CD4-positive, alpha-beta T cell (primary cell): ENCODE measurements at regions not wholly inside any gene's neighbourhood (a gene's known extent, or its start where the extent isn't known, plus 50 kb on each side); places are given as distances from the start of the nearest gene placed in this dataset.

Experiments used
- ATAC-seq: fragments of 200-7000 bp; cut with Tn5 transposase; one replicate; pipeline ENCODE4 v1.10.0; 2022; ENCODE audit warnings: mild to moderate bottlenecking; ENCODE audit not compliant: poor library complexity
- CTCF ChIA-PET: fragments of 350-600 bp; sonication (Branson Sonifier 250); formaldehyde crosslinking; loops from one replicate; lab custom pipeline; 2021; ENCODE audit warnings: antibody characterized with exemption, inconsistent platforms; lab: Charles Lee
- POLR2A ChIA-PET: fragments of 350-600 bp; sonication (Branson Sonifier 250); formaldehyde crosslinking; loops from one replicate; lab custom pipeline; 2021; ENCODE audit warnings: antibody characterized with exemption, inconsistent platforms; lab: Charles Lee
- DNase-seq, 14 experiments: peaks; one replicate each; pipeline ENCODE4 v3.0.0-alpha.2; 2013 to 2020; ENCODE audit warnings: mixed read lengths in 2 of 14
- H3K27ac ChIP-seq, 2 donors: one replicate each; pipeline versions ENCODE4 v1.5.1 to v1.7.0; 2013; ENCODE audit warnings: low read length in 2 of 2, low read depth in 1 of 2, mild to moderate bottlenecking in 1 of 2
- H3K27me3 ChIP-seq, 2 experiments: 1 replicate in 1 of 2; 2 replicates in 1 of 2; pipeline versions ENCODE4 v1.6.1 to v1.7.0; 2013; ENCODE audit warnings: low read length in 2 of 2, control low read depth in 1 of 2, mild to moderate bottlenecking in 1 of 2, moderate library complexity in 1 of 2; ENCODE audit not compliant: insufficient read depth in 2 of 2, control insufficient read depth in 1 of 2
- H3K36me3 ChIP-seq: one replicate; pipeline ENCODE4 v1.6.1; 2013; ENCODE audit warnings: low read length, control low read depth; ENCODE audit not compliant: insufficient read depth
- H3K4me1 ChIP-seq: one replicate; pipeline ENCODE4 v1.6.1; 2013; ENCODE audit warnings: low read length, control low read depth; ENCODE audit not compliant: insufficient read depth
- H3K4me3 ChIP-seq: one replicate; pipeline ENCODE4 v1.5.1; 2013; ENCODE audit warnings: mild to moderate bottlenecking, low read length, moderate library complexity
- H3K9me3 ChIP-seq, 2 experiments: 1 replicate in 1 of 2; 2 replicates in 1 of 2; pipeline versions ENCODE4 v1.6.1 to v1.7.0; 2013; ENCODE audit warnings: low read length in 2 of 2, mild to moderate bottlenecking in 2 of 2, control low read depth in 1 of 2, moderate library complexity in 1 of 2; ENCODE audit not compliant: control insufficient read depth in 1 of 2, insufficient read depth in 1 of 2
- H3K27ac Mint-ChIP-seq: one replicate; pipeline ENCODE4 v1.8.0; 2020; ENCODE audit warnings: mixed read lengths
- H3K27me3 Mint-ChIP-seq: one replicate; pipeline ENCODE4 v1.8.0; 2021; ENCODE audit warnings: mixed read lengths
- H3K36me3 Mint-ChIP-seq: one replicate; pipeline ENCODE4 v1.8.0; 2021; ENCODE audit warnings: low read depth, mixed read lengths
- H3K4me1 Mint-ChIP-seq: one replicate; pipeline ENCODE4 v1.8.0; 2021; ENCODE audit warnings: low read depth, mixed read lengths
- H3K4me3 Mint-ChIP-seq: one replicate; pipeline ENCODE4 v1.8.0; 2020; ENCODE audit warnings: mild to moderate bottlenecking, mixed read lengths
- H3K9me3 Mint-ChIP-seq: one replicate; pipeline ENCODE4 v1.8.0; 2020; ENCODE audit warnings: mixed read lengths
- intact Hi-C, 2 experiments: fragments of 100-400 bp; cut with DNase I in 1 of 2; cut with micrococcal nuclease in 1 of 2; formaldehyde crosslinking; loops; one replicate each; pipeline versions ENCODE4 v1.15.1 to v1.9.0; 2023 to 2025; cut with DNase I, micrococcal nuclease
- TF ChIP-seq, protein P1 (sequence below): fragments of 200-600 bp; IDR thresholded peaks from one replicate; pipeline ENCODE4 v1.8.0; 2022; ENCODE audit warnings: antibody characterized with exemption, mild to moderate bottlenecking

GRCh38 chr21:28207436-28208173 is 785.1 kb downstream of the LTN1 start:
- H3K4me3 Mint-ChIP-seq = no peak overlapping the region
- Histone ChIP-seq H3K9me3 (no peaks in the 10 kb centered on the region), H3K4me3 (no peak overlapping the region), H3K27ac (no peak overlapping the region), H3K27me3 (no peaks in the 10 kb centered on the region), H3K4me1 (no peaks in the 10 kb centered on the region), H3K36me3 (no peaks in the 10 kb centered on the region)
- peaks cover 2% of the 10 kb centered on the region for H3K9me3 Mint-ChIP-seq
- no peak overlapping the region for H3K27ac Mint-ChIP-seq
- POLR2A ChIA-PET = no interaction called here
- CTCF ChIA-PET = interaction anchor here (0.5 kb wide), 1 partner anchor 1482 kb away, joined by 3 read pairs; no protein-coding TSS in a partner anchor
- no peaks in the 10 kb centered on the region for H3K36me3 Mint-ChIP-seq
- H3K4me1 Mint-ChIP-seq = no peaks in the 10 kb centered on the region
- ATAC-seq (no peak), DNase-seq (no peak)
- no peaks in the 10 kb centered on the region for H3K27me3 Mint-ChIP-seq
- intact Hi-C loops = no loop called here
- TF ChIP-seq, protein P1, sequence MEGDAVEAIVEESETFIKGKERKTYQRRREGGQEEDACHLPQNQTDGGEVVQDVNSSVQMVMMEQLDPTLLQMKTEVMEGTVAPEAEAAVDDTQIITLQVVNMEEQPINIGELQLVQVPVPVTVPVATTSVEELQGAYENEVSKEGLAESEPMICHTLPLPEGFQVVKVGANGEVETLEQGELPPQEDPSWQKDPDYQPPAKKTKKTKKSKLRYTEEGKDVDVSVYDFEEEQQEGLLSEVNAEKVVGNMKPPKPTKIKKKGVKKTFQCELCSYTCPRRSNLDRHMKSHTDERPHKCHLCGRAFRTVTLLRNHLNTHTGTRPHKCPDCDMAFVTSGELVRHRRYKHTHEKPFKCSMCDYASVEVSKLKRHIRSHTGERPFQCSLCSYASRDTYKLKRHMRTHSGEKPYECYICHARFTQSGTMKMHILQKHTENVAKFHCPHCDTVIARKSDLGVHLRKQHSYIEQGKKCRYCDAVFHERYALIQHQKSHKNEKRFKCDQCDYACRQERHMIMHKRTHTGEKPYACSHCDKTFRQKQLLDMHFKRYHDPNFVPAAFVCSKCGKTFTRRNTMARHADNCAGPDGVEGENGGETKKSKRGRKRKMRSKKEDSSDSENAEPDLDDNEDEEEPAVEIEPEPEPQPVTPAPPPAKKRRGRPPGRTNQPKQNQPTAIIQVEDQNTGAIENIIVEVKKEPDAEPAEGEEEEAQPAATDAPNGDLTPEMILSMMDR = no peak

DNA sequence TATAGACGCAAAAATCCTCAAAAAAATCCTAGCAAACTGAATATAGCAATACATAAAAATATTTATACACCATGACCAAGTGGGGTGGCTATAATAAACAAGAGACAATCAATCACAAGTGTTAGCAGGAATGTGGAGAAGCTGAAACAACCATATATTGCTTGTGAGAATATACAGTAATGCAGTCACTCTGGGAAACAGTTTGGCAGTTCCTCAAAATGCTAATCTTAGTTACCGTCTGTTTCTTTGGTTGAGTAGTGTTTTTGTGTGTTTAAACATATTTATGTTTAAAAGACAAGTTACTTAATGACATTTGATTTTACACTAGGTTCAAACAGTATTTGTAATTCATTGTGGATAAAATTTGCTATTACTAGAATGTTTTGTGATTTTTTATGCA is 792.0 kb downstream of the LTN1 start:
- Mint-ChIP-seq H3K4me3 (no peak overlapping the region), H3K4me1 (no peaks in the 10 kb centered on the region), H3K36me3 (no peaks in the 10 kb centered on the region), H3K9me3 (peaks cover 17% of the 10 kb centered on the region), H3K27ac (no peak overlapping the region), H3K27me3 (no peaks in the 10 kb centered on the region)
- Histone ChIP-seq H3K36me3 (no peaks in the 10 kb centered on the region), H3K4me1 (no peaks in the 10 kb centered on the region), H3K27ac (no peak overlapping the region), H3K27me3 (no peaks in the 10 kb centered on the region), H3K4me3 (no peak overlapping the region), H3K9me3 (peaks cover 3% of the 10 kb centered on the region in 2 experiments)
- ATAC-seq (no peak), DNase-seq (no peak)
- CTCF ChIA-PET = no interaction called here
- TF ChIP-seq, protein P1 = no peak
- POLR2A ChIA-PET = no interaction called here
- intact Hi-C loops = no loop called here

GRCh38 chr21:28196981-28197380 is 795.7 kb downstream of the LTN1 start:
- POLR2A ChIA-PET = no interaction called here
- Mint-ChIP-seq H3K9me3 (peaks cover 26% of the 10 kb centered on the region), H3K4me1 (no peaks in the 10 kb centered on the region), H3K36me3 (no peaks in the 10 kb centered on the region), H3K27me3 (no peaks in the 10 kb centered on the region), H3K4me3 (no peak overlapping the region), H3K27ac (no peak overlapping the region)
- TF ChIP-seq, protein P1 = no peak
- Histone ChIP-seq H3K4me1 (no peaks in the 10 kb centered on the region), H3K9me3 (peaks cover 3 to 7% of the 10 kb centered on the region in 2 experiments), H3K27me3 (no peaks in the 10 kb centered on the region), H3K4me3 (no peak overlapping the region), H3K36me3 (no peaks in the 10 kb centered on the region), H3K27ac (no peak overlapping the region)
- ATAC-seq (no peak), DNase-seq (no peak)
- intact Hi-C loops = no loop called here
- CTCF ChIA-PET = no interaction called here
